K562 (cell line): ENCODE measurements at regions not wholly inside any gene's neighbourhood (a gene's known extent, or its start where the extent isn't known, plus 50 kb on each side); places are given as distances from the start of the nearest gene placed in this dataset.

ENCODE experiments used
- BCLAF1 ChIP-seq, 2 experiments: fragments of 450-650 bp in 1 of 2; IDR thresholded peaks; 2 replicates each; pipeline ENCODE4 v1.6.1; 2011 to 2017; ENCODE audit warnings: low read depth in 2 of 2, antibody characterized with exemption in 1 of 2, borderline replicate concordance in 1 of 2, low read length in 1 of 2, mild to moderate bottlenecking in 1 of 2, mixed read lengths in 1 of 2; ENCODE audit not compliant: control insufficient read depth in 1 of 2
- BRD4 ChIP-seq: fragments of 200-600 bp; sonication (generic); IDR thresholded peaks from 2 replicates; pipeline ENCODE4 v1.6.1; 2017; ENCODE audit warnings: inconsistent platforms
- CCAR2 ChIP-seq: fragments of 200-400 bp; formaldehyde crosslinking; IDR thresholded peaks from 2 replicates; pipeline ENCODE4 v1.6.1; 2017; ENCODE audit warnings: mild to moderate bottlenecking, low read depth, low read length
- CHD2 ChIP-seq: IDR thresholded peaks from 2 replicates; pipeline ENCODE4 v1.6.1; 2011; ENCODE audit warnings: low read depth, low read length
- GATA2 ChIP-seq: sonication (generic); formaldehyde crosslinking; IDR thresholded peaks from 2 replicates; pipeline ENCODE4 v1.4.0; 2020; ENCODE audit warnings: mild to moderate bottlenecking, missing genetic modification reagents
- HNRNPL ChIP-seq: fragments of 200-400 bp; formaldehyde crosslinking; IDR thresholded peaks from 2 replicates; pipeline ENCODE4 v1.6.1; 2017; ENCODE audit warnings: low read depth, mild to moderate bottlenecking, low read length
- ID3 ChIP-seq, 2 experiments: fragments of 250-450 bp in 1 of 2; fragments of 450-650 bp in 1 of 2; sonication (Bioruptor Pico) in 1 of 2; IDR thresholded peaks; 2 replicates each; pipeline versions ENCODE4 v1.6.1 to v1.8.0; 2016 to 2021; ENCODE audit warnings: mild to moderate bottlenecking in 2 of 2, moderate library complexity in 2 of 2, missing compliant biosample characterization in 1 of 2, missing genetic modification characterization in 1 of 2
- JUND ChIP-seq, 2 experiments: IDR thresholded peaks; 2 replicates in 1 of 2; 3 replicates in 1 of 2; pipeline ENCODE4 v1.6.1; 2011; ENCODE audit warnings: borderline replicate concordance in 2 of 2, low read depth in 2 of 2, low read length in 2 of 2, improper control_type of control experiment in 1 of 2, missing biosample characterization in 1 of 2, missing genetic modification characterization in 1 of 2, missing genetic modification reagents in 1 of 2
- MCM2 ChIP-seq: fragments of 450-650 bp; IDR thresholded peaks from 2 replicates; pipeline ENCODE4 v1.6.1; 2017; ENCODE audit warnings: low read depth, mild to moderate bottlenecking
- MYC ChIP-seq, 2 experiments: fragments of 250-450 bp in 1 of 2; sonication (Bioruptor Pico) in 1 of 2; IDR thresholded peaks; 2 replicates each; pipeline versions ENCODE4 v1.5.1 to v1.6.1; 2012 to 2021; ENCODE audit warnings: low read depth in 2 of 2, borderline replicate concordance in 1 of 2, improper control_type of control experiment in 1 of 2, low read length in 1 of 2, mild to moderate bottlenecking in 1 of 2, moderate library complexity in 1 of 2
- NKRF ChIP-seq: fragments of 450-650 bp; IDR thresholded peaks from 2 replicates; pipeline ENCODE4 v1.6.1; 2016; ENCODE audit warnings: borderline replicate concordance
- PHTF2 ChIP-seq: fragments of 250-450 bp; sonication (Bioruptor Pico); IDR thresholded peaks from 2 replicates; pipeline ENCODE4 v1.5.0; 2021; ENCODE audit warnings: mild to moderate bottlenecking
- POLR2AphosphoS2 ChIP-seq: IDR thresholded peaks from 2 replicates; pipeline ENCODE4 v1.6.1; 2012; ENCODE audit warnings: low read length, improper control_type of control experiment
- RBM39 ChIP-seq: fragments of 200-400 bp; formaldehyde crosslinking; optimal IDR thresholded peaks from 2 replicates; pipeline ENCODE3; 2018; ENCODE audit warnings: low read depth, low read length
- SMARCC2 ChIP-seq: fragments of 450-650 bp; IDR thresholded peaks from 2 replicates; pipeline ENCODE4 v1.6.1; 2017; ENCODE audit warnings: antibody characterized with exemption, moderate library complexity, mild to moderate bottlenecking, low read depth
- SMARCE1 ChIP-seq: fragments of 450-650 bp; IDR thresholded peaks from 2 replicates; pipeline ENCODE4 v1.7.1; 2016; ENCODE audit warnings: mild to moderate bottlenecking
- TGIF2 ChIP-seq: sonication (generic); formaldehyde crosslinking; IDR thresholded peaks from 2 replicates; pipeline ENCODE4 v1.8.1; 2022; ENCODE audit warnings: mild to moderate bottlenecking, missing genetic modification reagents, moderate library complexity
- ZNF174 ChIP-seq: fragments of 250-450 bp; sonication (Bioruptor Pico); IDR thresholded peaks from 2 replicates; pipeline ENCODE4 v1.4.0; 2020; ENCODE audit warnings: mild to moderate bottlenecking
- ZNF239 ChIP-seq: fragments of 250-450 bp; sonication (Bioruptor Pico); IDR thresholded peaks from 2 replicates; pipeline ENCODE4 v1.4.0; 2020; ENCODE audit warnings: mild to moderate bottlenecking
- ZNF655 ChIP-seq: fragments of 250-450 bp; sonication (Bioruptor Pico); IDR thresholded peaks from 2 replicates; pipeline ENCODE4 v1.5.0; 2021
- ZNF75A ChIP-seq: fragments of 450-650 bp; formaldehyde crosslinking; IDR thresholded peaks from 2 replicates; pipeline ENCODE4 v1.4.0; 2020; ENCODE audit warnings: mild to moderate bottlenecking

DNA sequence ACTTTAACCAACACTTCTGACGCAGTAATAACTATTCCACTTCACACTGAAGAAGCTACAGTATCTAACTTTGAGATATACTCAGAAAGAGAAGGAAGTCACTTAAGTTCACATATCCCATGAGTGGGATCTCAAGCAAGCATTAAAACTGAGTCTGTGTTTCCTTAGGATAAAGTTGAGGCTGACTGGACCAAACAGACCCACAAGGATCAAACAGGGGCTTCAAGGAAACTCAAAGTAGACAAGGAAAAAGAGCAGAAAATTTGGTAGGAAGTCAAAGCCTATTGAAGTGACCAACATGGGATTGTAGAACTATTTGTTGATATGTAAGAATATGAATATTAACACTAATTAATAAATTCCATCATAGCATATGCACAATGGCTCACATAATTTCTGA lies 294.9 kb downstream of the ADGB start (continued):
- TF ChIP-seq ZNF655 (CRISPR knock-in tag) (no peak), ZNF174 (0 out of 2 replicates have a peak, but pooled peaks have one; percentile 60), RBM39 (no peak), SMARCC2 (no peak), ZNF75A (CRISPR knock-in tag) (no peak), HNRNPL (no peak), BCLAF1 (IDR thresholded peaks at IDR 0.05; ENCODE audit: borderline replicate concordance in 1 of 2, control insufficient read depth in 1 of 2, low read depth in 2 of 2, low read length in 1 of 2) (no peak), BRD4 (no peak), NKRF (no peak), MYC (IDR thresholded peaks at IDR 0.05; ENCODE audit: low read depth, low read length) (no peak), MYC (CRISPR knock-in tag; IDR thresholded peaks at IDR 0.05; ENCODE audit: borderline replicate concordance, low read depth) (no peak), TGIF2 (CRISPR knock-in tag) (no peak), ZNF239 (CRISPR knock-in tag) (peak; percentile 6; the same call in 1 of the 2 replicates), CCAR2 (no peak), POLR2AphosphoS2 (no peak), PHTF2 (no peak), CHD2 (no peak), MCM2 (no peak), GATA2 (CRISPR knock-in tag) (no peak), JUND (IDR thresholded peaks at IDR 0.05; ENCODE audit: borderline replicate concordance, low read depth, low read length) (no peak), JUND (tag; IDR thresholded peaks at IDR 0.05; ENCODE audit: borderline replicate concordance, low read depth, low read length) (no peak), ID3 (CRISPR knock-in tag; IDR thresholded peaks at IDR 0.05) (no peak), ID3 (tag; IDR thresholded peaks at IDR 0.05) (no peak), SMARCE1 (no peak)
